Skeletal muscle satellite cell (primary cell): ENCODE measurements at regions not wholly inside any gene's neighbourhood (a gene's known extent, or its start where the extent isn't known, plus 50 kb on each side); places are given as distances from the start of the nearest gene placed in this dataset.

ENCODE experiments used
- H3K27me3 ChIP-seq: 2 replicates; pipeline ENCODE4 v1.7.0; 2013; ENCODE audit warnings: low read length; ENCODE audit not compliant: control insufficient read depth, insufficient read depth
- H3K36me3 ChIP-seq: 2 replicates; pipeline ENCODE4 v1.7.0; 2013; ENCODE audit warnings: mild to moderate bottlenecking, control low read depth, low read length; ENCODE audit not compliant: insufficient read depth
- H3K4me1 ChIP-seq: 2 replicates; pipeline ENCODE4 v1.7.0; 2013; ENCODE audit warnings: low read length; ENCODE audit not compliant: control insufficient read depth, insufficient read depth
- H3K4me2 ChIP-seq: 2 replicates; pipeline ENCODE4 v1.7.0; 2013; ENCODE audit warnings: mild to moderate bottlenecking, low read length
- H3K4me3 ChIP-seq: 2 replicates; pipeline ENCODE4 v1.7.0; 2013; ENCODE audit warnings: low read length
- H3K9ac ChIP-seq: 2 replicates; pipeline ENCODE4 v1.7.0; 2013; ENCODE audit warnings: mild to moderate bottlenecking, low read depth, low read length, moderate library complexity
- H3K9me3 ChIP-seq: replicated peaks from 2 replicates; pipeline ENCODE4 v1.7.0; 2013; ENCODE audit warnings: mild to moderate bottlenecking, control low read depth, low read length

DNA sequence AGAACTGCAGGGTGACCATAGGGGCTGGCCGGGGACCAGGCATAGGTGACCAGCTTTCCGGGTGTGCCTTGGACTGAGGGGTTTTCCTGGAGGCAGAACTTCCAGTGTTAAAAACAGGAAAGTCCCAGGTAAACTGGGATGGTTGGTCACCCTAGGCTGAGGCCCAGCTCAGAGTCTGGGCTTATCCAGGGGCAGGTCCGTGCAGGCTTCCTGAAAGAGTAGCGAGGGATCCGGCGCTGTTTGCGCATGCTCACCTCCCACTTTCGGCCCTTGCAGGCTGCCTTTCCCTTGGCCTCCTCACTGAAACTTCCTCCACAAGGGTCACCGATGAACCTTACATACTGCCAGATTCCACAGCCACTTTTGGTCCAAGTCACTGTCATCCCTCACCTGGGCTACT lies 119.8 kb upstream of the PLET1 start:
- Histone ChIP-seq H3K4me3 (no peak overlapping the region), H3K36me3 (no peaks in the 10 kb centered on the region), H3K9me3 (no peaks in the 10 kb centered on the region), H3K9ac (no peak overlapping the region), H3K4me2 (no peak overlapping the region), H3K27me3 (peaks cover 12% of the 10 kb centered on the region), H3K4me1 (no peaks in the 10 kb centered on the region)

- no peaks in the 10 kb centered on the region for H3K4me1 ChIP-seq
- no peak overlapping the region for H3K4me3 ChIP-seq
- H3K9me3 ChIP-seq, result no peaks in the 10 kb centered on the region
- H3K36me3 ChIP-seq, result no peaks in the 10 kb centered on the region
- no peak overlapping the region for H3K9ac ChIP-seq
- H3K27me3 ChIP-seq, result peaks cover 12% of the 10 kb centered on the region
- no peak overlapping the region for H3K4me2 ChIP-seq
Observed at GRCh38 chr11:112381578-112381977, 120.9 kb upstream of the PLET1 start.

DNA sequence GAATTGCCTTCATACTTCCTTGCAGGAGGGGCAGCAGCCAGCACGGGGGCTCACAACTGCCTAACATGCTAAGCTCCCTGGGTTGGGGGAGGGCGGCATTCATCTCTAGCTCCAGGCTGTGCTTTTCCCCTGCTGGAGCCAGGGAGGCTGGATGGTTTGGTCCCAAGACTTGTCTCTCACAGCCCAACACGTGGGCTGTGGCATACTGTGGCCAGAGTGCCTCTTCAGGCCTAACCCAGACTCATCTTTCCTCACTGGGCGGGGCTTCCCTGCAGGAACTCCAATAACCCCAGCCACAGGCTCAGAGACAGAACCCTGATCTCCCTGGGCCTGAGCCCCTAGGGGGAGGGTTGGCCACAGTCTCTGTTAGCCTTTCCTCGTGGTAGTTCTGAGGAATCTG lies 121.9 kb upstream of the PLET1 start:
- H3K27me3 ChIP-seq, result peaks cover 12% of the 10 kb centered on the region

GRCh38 chr11:112388496-112388895 lies 127.8 kb upstream of the PLET1 start:
- Histone ChIP-seq H3K27me3 (peaks cover 7% of the 10 kb centered on the region), H3K36me3 (no peaks in the 10 kb centered on the region), H3K4me3 (no peak overlapping the region), H3K4me2 (no peak overlapping the region), H3K9ac (no peak overlapping the region), H3K4me1 (no peaks in the 10 kb centered on the region), H3K9me3 (no peaks in the 10 kb centered on the region)

More for the DNA sequence above, 121.9 kb upstream of the PLET1 start:
- no peak overlapping the region for H3K4me2 ChIP-seq
- no peak overlapping the region for H3K4me3 ChIP-seq
- H3K9ac ChIP-seq, result no peak overlapping the region
- no peaks in the 10 kb centered on the region for H3K4me1 ChIP-seq
- no peaks in the 10 kb centered on the region for H3K9me3 ChIP-seq
- H3K36me3 ChIP-seq, result no peaks in the 10 kb centered on the region

DNA sequence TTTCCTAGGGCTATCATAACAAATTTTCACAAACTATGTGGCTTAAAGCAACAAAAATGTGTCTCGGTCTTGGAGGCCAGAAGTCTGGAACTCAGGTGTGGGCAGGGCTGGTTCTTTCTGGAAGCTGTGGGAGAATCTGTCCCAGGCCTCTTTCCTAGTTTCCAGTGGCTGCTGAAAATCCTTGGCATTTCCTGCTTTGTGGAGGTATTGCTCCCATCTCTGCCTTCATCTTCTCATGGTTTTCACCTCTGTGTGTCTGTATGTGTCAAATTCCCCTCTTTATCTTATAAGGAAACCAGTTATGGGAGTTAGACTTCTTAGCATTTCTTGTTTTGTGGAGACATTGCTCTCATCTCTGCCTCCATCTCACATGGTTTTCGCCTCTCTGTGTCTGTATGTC lies 130.4 kb upstream of the PLET1 start:
- Histone ChIP-seq H3K36me3 (no peaks in the 10 kb centered on the region), H3K27me3 (no peaks in the 10 kb centered on the region)

GRCh38 chr11:112392904-112393303 lies 132.2 kb upstream of the PLET1 start:
- no peak overlapping the region for H3K4me2 ChIP-seq
- H3K9ac ChIP-seq, result no peak overlapping the region
- no peaks in the 10 kb centered on the region for H3K4me1 ChIP-seq
- no peaks in the 10 kb centered on the region for H3K36me3 ChIP-seq
- no peak overlapping the region for H3K4me3 ChIP-seq
- no peaks in the 10 kb centered on the region for H3K9me3 ChIP-seq
- H3K27me3 ChIP-seq, result no peaks in the 10 kb centered on the region

More for the DNA sequence above, 130.4 kb upstream of the PLET1 start:
- H3K4me1 ChIP-seq, result no peaks in the 10 kb centered on the region
- no peak overlapping the region for H3K9ac ChIP-seq
- no peaks in the 10 kb centered on the region for H3K9me3 ChIP-seq
- no peak overlapping the region for H3K4me2 ChIP-seq
- no peak overlapping the region for H3K4me3 ChIP-seq

GRCh38 chr11:112394304-112394703 lies 133.6 kb upstream of the PLET1 start:
- Histone ChIP-seq H3K4me3 (no peak overlapping the region), H3K9me3 (no peaks in the 10 kb centered on the region), H3K27me3 (no peaks in the 10 kb centered on the region), H3K4me2 (no peak overlapping the region), H3K36me3 (no peaks in the 10 kb centered on the region), H3K4me1 (no peaks in the 10 kb centered on the region), H3K9ac (no peak overlapping the region)

- Histone ChIP-seq H3K27me3 (no peaks in the 10 kb centered on the region), H3K4me1 (peaks cover 7% of the 10 kb centered on the region), H3K4me2 (no peak overlapping the region), H3K9me3 (no peaks in the 10 kb centered on the region), H3K9ac (no peak overlapping the region), H3K4me3 (no peak overlapping the region), H3K36me3 (no peaks in the 10 kb centered on the region)
Observed at GRCh38 chr11:112396076-112396475, 135.4 kb upstream of the PLET1 start.

- no peak overlapping the region for H3K4me3 ChIP-seq
- no peak overlapping the region for H3K9ac ChIP-seq
- H3K27me3 ChIP-seq, result no peaks in the 10 kb centered on the region
- no peaks in the 10 kb centered on the region for H3K36me3 ChIP-seq
- no peak overlapping the region for H3K4me2 ChIP-seq
- no peaks in the 10 kb centered on the region for H3K9me3 ChIP-seq
- peaks cover 8% of the 10 kb centered on the region for H3K4me1 ChIP-seq
Observed at GRCh38 chr11:112398798-112399478, 138.3 kb upstream of the PLET1 start.

DNA sequence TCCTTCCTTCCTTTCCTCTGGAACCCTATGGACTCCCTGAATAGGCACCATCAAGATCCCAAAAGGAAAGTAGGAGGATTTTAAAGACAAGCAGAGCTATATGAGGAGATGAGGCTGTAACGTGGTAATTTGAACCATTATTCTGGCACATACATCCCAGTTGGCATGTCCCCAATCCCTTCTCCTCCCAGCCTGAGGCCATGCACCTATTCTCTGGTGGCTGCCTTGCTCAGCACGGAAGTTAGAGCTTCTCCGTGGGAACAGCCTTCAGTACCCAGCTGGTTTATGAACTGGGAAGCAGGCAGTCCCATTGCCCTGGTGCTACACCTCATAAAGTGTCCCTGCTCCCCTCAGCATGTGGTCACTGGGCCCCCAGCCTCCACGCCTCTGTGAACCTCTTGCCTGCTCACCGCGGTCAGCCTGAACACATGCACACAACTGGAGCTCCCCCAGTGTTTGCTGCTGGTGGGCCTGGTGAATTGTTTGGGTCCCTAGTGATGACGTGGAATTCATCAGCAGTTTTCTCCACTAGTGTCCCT lies 139.9 kb upstream of the PLET1 start:
- Histone ChIP-seq H3K4me3 (no peak overlapping the region), H3K4me1 (peaks cover 8% of the 10 kb centered on the region), H3K4me2 (no peak overlapping the region), H3K9ac (no peak overlapping the region), H3K9me3 (no peaks in the 10 kb centered on the region), H3K36me3 (no peaks in the 10 kb centered on the region), H3K27me3 (no peaks in the 10 kb centered on the region)

- Histone ChIP-seq H3K4me1 (peaks cover 8% of the 10 kb centered on the region), H3K9me3 (no peaks in the 10 kb centered on the region), H3K4me2 (no peak overlapping the region), H3K36me3 (no peaks in the 10 kb centered on the region), H3K4me3 (no peak overlapping the region), H3K9ac (no peak overlapping the region), H3K27me3 (no peaks in the 10 kb centered on the region)
Observed at GRCh38 chr11:112401036-112401769, 140.5 kb upstream of the PLET1 start.
